SK-N-SH (cell line): ENCODE measurements at regions not wholly inside any gene's neighbourhood (a gene's known extent, or its start where the extent isn't known, plus 50 kb on each side); places are given as distances from the start of the nearest gene placed in this dataset.

Source experiments
- POLR2AphosphoS5 ChIP-seq: IDR thresholded peaks from 2 replicates; pipeline ENCODE4 v1.6.1; 2012; ENCODE audit warnings: low read depth, low read length
- YY1 ChIP-seq: IDR thresholded peaks from 2 replicates; pipeline ENCODE4 v1.4.0; 2012; ENCODE audit warnings: low read depth, mild to moderate bottlenecking
- TF ChIP-seq, protein P1 (sequence below): fragments of 200-600 bp; sonication (generic); IDR thresholded peaks from 2 replicates; pipeline ENCODE4 v1.6.1; 2017; ENCODE audit warnings: antibody characterized with exemption, mild to moderate bottlenecking, moderate library complexity
- TF ChIP-seq, protein P2 (sequence below): IDR thresholded peaks from 2 replicates; pipeline ENCODE4 v1.4.0; 2012; ENCODE audit warnings: low read depth, borderline replicate concordance

DNA sequence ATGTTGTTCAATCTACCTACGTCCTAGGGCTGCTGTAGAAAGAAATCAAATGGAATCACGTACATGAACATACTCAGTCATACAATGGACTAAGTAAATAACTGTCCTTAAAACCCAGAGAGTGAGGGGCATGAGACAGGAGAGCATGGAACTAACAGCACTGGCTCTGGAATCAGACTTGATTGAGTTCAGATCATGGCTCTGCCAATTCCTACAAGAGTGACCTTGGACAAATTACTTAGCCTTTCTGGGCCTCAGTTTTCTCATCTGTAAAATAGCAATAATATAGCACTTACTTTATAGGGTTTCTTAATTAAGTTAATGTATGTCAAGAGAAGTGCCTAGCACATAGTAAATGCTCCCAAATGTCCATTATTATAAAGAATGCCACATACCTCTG, 106.8 kb downstream of the HNRNPLL start:
- TF ChIP-seq, protein P1, sequence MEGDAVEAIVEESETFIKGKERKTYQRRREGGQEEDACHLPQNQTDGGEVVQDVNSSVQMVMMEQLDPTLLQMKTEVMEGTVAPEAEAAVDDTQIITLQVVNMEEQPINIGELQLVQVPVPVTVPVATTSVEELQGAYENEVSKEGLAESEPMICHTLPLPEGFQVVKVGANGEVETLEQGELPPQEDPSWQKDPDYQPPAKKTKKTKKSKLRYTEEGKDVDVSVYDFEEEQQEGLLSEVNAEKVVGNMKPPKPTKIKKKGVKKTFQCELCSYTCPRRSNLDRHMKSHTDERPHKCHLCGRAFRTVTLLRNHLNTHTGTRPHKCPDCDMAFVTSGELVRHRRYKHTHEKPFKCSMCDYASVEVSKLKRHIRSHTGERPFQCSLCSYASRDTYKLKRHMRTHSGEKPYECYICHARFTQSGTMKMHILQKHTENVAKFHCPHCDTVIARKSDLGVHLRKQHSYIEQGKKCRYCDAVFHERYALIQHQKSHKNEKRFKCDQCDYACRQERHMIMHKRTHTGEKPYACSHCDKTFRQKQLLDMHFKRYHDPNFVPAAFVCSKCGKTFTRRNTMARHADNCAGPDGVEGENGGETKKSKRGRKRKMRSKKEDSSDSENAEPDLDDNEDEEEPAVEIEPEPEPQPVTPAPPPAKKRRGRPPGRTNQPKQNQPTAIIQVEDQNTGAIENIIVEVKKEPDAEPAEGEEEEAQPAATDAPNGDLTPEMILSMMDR: no peak
- no peak for TF ChIP-seq POLR2AphosphoS5
- TF ChIP-seq YY1: no peak
- TF ChIP-seq, protein P2, sequence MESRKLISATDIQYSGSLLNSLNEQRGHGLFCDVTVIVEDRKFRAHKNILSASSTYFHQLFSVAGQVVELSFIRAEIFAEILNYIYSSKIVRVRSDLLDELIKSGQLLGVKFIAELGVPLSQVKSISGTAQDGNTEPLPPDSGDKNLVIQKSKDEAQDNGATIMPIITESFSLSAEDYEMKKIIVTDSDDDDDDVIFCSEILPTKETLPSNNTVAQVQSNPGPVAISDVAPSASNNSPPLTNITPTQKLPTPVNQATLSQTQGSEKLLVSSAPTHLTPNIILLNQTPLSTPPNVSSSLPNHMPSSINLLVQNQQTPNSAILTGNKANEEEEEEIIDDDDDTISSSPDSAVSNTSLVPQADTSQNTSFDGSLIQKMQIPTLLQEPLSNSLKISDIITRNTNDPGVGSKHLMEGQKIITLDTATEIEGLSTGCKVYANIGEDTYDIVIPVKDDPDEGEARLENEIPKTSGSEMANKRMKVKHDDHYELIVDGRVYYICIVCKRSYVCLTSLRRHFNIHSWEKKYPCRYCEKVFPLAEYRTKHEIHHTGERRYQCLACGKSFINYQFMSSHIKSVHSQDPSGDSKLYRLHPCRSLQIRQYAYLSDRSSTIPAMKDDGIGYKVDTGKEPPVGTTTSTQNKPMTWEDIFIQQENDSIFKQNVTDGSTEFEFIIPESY: no peak
